ENCODE measurements at regions not wholly inside any gene's neighbourhood (a gene's known extent, or its start where the extent isn't known, plus 50 kb on each side); places are given as distances from the start of the nearest gene placed in this dataset.

DNA sequence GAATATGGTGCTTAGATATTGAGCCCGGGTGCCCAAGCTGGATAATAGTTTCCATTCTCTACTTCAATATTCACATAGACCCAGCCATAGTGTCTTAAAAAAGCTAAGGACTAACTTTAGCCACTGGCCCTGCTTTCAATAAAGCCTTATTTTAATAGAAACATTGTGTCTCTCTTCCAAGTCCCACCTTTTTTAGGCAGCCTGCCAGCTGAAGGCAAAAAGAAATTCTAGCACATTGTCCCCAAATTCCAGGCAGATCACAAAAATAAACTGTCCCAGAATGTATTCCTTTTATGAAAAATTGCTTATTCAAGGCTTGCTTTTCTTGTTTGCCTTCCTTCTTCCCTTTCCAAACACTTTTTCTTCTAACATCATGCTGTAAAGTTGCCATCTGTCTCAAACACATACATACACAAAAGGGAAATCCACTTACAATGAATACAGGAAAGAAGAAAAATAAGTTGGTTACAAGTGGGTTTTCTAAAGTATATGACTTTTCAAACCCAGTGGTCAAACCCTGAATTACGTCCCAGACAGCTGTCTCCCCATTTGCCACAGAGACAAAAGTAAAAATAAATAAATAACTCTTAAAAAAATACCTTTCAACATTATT, 778.5 kb downstream of the BCL11A start:
- TF ChIP-seq, protein P1, sequence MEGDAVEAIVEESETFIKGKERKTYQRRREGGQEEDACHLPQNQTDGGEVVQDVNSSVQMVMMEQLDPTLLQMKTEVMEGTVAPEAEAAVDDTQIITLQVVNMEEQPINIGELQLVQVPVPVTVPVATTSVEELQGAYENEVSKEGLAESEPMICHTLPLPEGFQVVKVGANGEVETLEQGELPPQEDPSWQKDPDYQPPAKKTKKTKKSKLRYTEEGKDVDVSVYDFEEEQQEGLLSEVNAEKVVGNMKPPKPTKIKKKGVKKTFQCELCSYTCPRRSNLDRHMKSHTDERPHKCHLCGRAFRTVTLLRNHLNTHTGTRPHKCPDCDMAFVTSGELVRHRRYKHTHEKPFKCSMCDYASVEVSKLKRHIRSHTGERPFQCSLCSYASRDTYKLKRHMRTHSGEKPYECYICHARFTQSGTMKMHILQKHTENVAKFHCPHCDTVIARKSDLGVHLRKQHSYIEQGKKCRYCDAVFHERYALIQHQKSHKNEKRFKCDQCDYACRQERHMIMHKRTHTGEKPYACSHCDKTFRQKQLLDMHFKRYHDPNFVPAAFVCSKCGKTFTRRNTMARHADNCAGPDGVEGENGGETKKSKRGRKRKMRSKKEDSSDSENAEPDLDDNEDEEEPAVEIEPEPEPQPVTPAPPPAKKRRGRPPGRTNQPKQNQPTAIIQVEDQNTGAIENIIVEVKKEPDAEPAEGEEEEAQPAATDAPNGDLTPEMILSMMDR (conservative IDR thresholded peaks at IDR 0.05; ENCODE audit: control insufficient read depth, insufficient read depth, low read depth, low read length), result no peak

DNA sequence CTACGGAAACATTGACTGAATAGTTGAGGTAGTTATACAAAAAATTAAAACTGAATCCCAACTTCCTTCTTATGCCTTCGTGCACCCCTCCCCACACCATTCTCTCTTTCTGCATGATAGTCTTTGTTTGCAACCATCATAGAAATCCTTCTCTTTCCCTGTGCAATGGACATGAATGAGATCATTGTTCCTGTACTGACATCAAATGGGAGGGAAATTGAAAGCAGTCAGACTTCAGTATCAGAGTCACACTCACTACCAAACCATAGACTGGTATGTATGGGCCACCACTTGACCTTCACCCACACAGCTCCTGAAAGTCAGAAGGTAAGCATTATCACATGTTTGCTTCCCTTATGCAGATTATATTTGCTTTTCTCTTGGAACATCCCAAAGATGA, 782.8 kb downstream of the BCL11A start:
- TF ChIP-seq, protein P1 (conservative IDR thresholded peaks at IDR 0.05; ENCODE audit: control insufficient read depth, insufficient read depth, low read depth, low read length), result no peak

More for the DNA sequence above, 778.5 kb downstream of the BCL11A start:
- no peak overlapping the region for H3K4me3 ChIP-seq (ENCODE audit: control insufficient read depth, low read depth, low read length)
- no peak for DNase-seq (ENCODE audit: low read depth)

DNA sequence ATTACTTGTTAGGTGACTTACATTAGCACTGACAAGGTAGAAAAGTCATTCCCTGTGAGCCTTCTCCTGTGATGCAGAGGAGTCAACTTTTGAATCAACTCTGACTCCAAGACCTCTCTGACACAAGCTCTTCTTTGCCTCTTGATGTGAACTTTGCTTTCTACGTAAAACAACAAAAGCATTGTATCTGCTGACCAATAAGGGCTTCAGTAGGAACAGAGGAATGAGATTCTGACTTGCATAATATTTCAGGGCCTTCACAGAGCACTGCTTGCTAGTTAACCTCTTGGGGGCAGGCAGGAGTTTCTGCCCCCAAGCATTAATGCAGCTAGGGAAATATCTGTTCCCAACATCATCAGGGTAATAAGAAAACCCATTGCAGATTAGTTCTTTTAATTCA, 791.5 kb downstream of the BCL11A start:
- DNase-seq (ENCODE audit: low read depth), result no peak
- no peak overlapping the region for H3K4me3 ChIP-seq (ENCODE audit: control insufficient read depth, low read depth, low read length)
- TF ChIP-seq, protein P1 (conservative IDR thresholded peaks at IDR 0.05; ENCODE audit: control insufficient read depth, insufficient read depth, low read depth, low read length), result no peak

More for the DNA sequence above, 782.8 kb downstream of the BCL11A start:
- H3K4me3 ChIP-seq (ENCODE audit: control insufficient read depth, low read depth, low read length), result no peak overlapping the region
- DNase-seq (ENCODE audit: low read depth), result no peak

DNA sequence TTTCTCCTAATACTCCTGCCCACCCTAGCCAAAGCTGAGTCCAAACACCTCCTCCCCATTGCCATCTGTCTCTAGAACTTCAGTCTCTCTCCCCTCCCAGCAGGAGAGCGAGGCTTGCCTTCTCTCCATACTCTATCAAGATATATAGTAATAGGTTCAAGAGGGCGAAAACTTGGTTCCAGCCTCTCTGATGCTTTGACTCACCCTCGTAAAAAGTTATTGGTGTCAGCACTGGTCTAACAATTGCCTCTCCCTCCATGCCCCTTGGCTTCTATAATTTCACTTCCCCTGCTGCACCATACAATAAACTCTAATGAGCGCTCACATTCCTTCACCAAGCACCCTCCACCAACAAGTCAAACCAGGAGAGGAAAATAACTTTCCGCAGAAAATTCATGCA, 797.3 kb downstream of the BCL11A start:
- DNase-seq (ENCODE audit: low read depth), result no peak
- TF ChIP-seq, protein P1 (conservative IDR thresholded peaks at IDR 0.05; ENCODE audit: control insufficient read depth, insufficient read depth, low read depth, low read length), result no peak
- H3K4me3 ChIP-seq (ENCODE audit: control insufficient read depth, low read depth, low read length), result no peak overlapping the region

DNA sequence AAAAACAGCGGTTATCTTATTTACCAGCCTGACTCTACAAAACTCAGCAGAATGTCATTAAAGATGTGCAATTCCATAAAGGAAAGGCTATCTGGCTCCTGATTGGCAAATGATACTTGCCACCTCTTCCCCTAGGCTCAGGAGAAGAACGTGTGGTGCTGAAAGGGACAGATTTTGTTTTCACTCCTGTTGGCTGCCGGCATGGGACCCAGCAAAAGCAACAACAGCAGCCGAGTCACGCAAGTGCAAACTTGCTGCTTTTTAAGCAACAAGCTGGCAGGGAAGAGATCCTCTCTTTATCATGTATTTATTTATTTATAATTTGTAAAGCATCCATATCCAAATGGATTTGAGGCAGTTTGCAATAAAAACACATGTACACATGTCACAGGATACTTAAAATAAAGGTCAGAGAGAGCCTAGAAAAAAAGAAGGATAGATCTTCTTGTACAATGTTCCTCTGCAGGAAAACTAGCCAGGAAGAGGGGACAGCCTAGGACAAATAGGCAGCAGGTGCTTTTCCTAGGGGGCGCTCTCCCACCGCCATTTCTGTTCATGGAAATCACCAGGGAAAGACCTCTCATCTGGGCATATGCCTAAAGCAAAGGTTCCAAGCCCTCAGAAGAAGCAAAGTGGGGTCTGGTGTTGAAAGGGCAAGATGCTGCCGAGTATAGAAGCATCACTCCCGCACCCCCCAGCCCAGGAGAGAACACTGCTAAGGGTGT, 799.3 kb downstream of the BCL11A start:
- DNase-seq (ENCODE audit: low read depth), result no peak
- TF ChIP-seq, protein P1 (conservative IDR thresholded peaks at IDR 0.05; ENCODE audit: control insufficient read depth, insufficient read depth, low read depth, low read length), result no peak
- no peak overlapping the region for H3K4me3 ChIP-seq (ENCODE audit: control insufficient read depth, low read depth, low read length)

DNA sequence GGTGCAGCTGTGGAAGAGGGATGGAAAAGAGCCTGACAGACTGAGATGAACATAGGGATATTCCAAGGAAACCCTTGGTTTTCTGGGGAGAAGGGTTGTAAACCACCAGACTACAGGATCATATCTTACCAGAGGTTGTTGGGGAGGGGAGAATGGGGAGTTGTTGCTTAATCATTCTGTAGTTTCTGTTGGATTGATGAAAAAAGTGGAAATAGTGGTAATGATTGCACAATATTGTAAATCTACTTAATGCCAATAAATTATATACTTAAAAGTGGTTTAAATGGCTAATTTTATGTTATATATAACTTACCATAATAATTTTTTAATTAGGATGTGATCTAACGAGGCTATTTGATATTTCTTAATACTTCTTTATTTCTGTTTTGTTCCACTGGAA, 800.9 kb downstream of the BCL11A start:
- TF ChIP-seq, protein P1 (conservative IDR thresholded peaks at IDR 0.05; ENCODE audit: control insufficient read depth, insufficient read depth, low read depth, low read length), result no peak
- no peak overlapping the region for H3K4me3 ChIP-seq (ENCODE audit: control insufficient read depth, low read depth, low read length)
- DNase-seq (ENCODE audit: low read depth), result no peak
